WTC11 (cell line): ENCODE measurements at regions not wholly inside any gene's neighbourhood (a gene's known extent, or its start where the extent isn't known, plus 50 kb on each side); places are given as distances from the start of the nearest gene placed in this dataset.

Experiments
- ATAC-seq: fragments of 200-7000 bp; cut with Tn5 transposase; 2 replicates; pipeline ENCODE4 v1.10.0; 2021; ENCODE audit warnings: mild to moderate bottlenecking, moderate library complexity
- CTCF ChIA-PET: fragments of 300-600 bp; sonication (Branson Sonifier 250); formaldehyde crosslinking; loops from one replicate; lab custom pipeline; 2021; ENCODE audit warnings: antibody characterized with exemption; lab: Charles Lee
- POLR2A ChIA-PET: fragments of 350-600 bp; sonication (Branson Sonifier 250); formaldehyde crosslinking; loops from one replicate; lab custom pipeline; 2021; ENCODE audit warnings: antibody characterized with exemption; lab: Charles Lee
- DNase-seq: peaks from one replicate; pipeline ENCODE4 v3.0.0; 2021; ENCODE audit warnings: low spot score
- H3K27ac Mint-ChIP-seq: 2 replicates; pipeline ENCODE4 v1.8.0; 2021; ENCODE audit warnings: mixed read lengths
- H3K27me3 Mint-ChIP-seq: 2 replicates; pipeline ENCODE4 v1.8.0; 2021; ENCODE audit warnings: low read depth, mild to moderate bottlenecking, moderate library complexity, mixed read lengths
- H3K36me3 Mint-ChIP-seq: 2 replicates; pipeline ENCODE4 v1.8.0; 2021; ENCODE audit warnings: mixed read lengths
- H3K4me1 Mint-ChIP-seq: 2 replicates; pipeline ENCODE4 v1.8.0; 2022; ENCODE audit warnings: mixed read lengths
- H3K4me3 Mint-ChIP-seq: 2 replicates; pipeline ENCODE4 v1.8.0; 2021; ENCODE audit warnings: mild to moderate bottlenecking, moderate library complexity, mixed read lengths
- H3K9me3 Mint-ChIP-seq: 2 replicates; pipeline ENCODE4 v1.8.0; 2021; ENCODE audit warnings: mixed read lengths
- ATF1 ChIP-seq: sonication (generic); formaldehyde crosslinking; IDR thresholded peaks from 2 replicates; pipeline ENCODE4 v1.8.1; 2023; ENCODE audit warnings: mild to moderate bottlenecking, moderate library complexity, missing genetic modification reagents
- ATF3 ChIP-seq: sonication (generic); formaldehyde crosslinking; conservative IDR thresholded peaks from 2 replicates; pipeline ENCODE4 v1.8.1; 2022; ENCODE audit warnings: mild to moderate bottlenecking, missing genetic modification reagents
- CTCF ChIP-seq: fragments of 200-600 bp; IDR thresholded peaks from 2 replicates; pipeline ENCODE4 v1.8.0; 2022; ENCODE audit warnings: antibody characterized with exemption
- FOXJ3 ChIP-seq: sonication (generic); formaldehyde crosslinking; IDR thresholded peaks from 2 replicates; pipeline ENCODE4 v1.9.0; 2021; ENCODE audit warnings: missing genetic modification reagents, mild to moderate bottlenecking, borderline replicate concordance
- HMGA2 ChIP-seq: fragments of 250-450 bp; sonication (Bioruptor Pico); IDR thresholded peaks from 2 replicates; pipeline ENCODE4 v1.4.0; 2021; ENCODE audit warnings: mild to moderate bottlenecking, moderate library complexity
- IRF2 ChIP-seq: sonication (generic); formaldehyde crosslinking; IDR thresholded peaks from 2 replicates; pipeline ENCODE4 v1.8.0; 2022; ENCODE audit warnings: low read depth, missing genetic modification reagents, borderline replicate concordance
- MYBL2 ChIP-seq: sonication (generic); formaldehyde crosslinking; IDR thresholded peaks from 2 replicates; pipeline ENCODE4 v1.8.1; 2023; ENCODE audit warnings: mild to moderate bottlenecking, moderate library complexity, missing genetic modification reagents
- PRDM15 ChIP-seq: sonication (generic); formaldehyde crosslinking; IDR thresholded peaks from 2 replicates; pipeline ENCODE4 v1.8.0; 2022; ENCODE audit warnings: missing genetic modification reagents
- PREB ChIP-seq: sonication (generic); formaldehyde crosslinking; IDR thresholded peaks from 2 replicates; pipeline ENCODE4 v1.8.1; 2022; ENCODE audit warnings: mild to moderate bottlenecking, missing genetic modification reagents, moderate library complexity, borderline replicate concordance
- TEAD1 ChIP-seq: sonication (generic); formaldehyde crosslinking; IDR thresholded peaks from 2 replicates; pipeline ENCODE4 v1.8.0; 2022; ENCODE audit warnings: mild to moderate bottlenecking, missing genetic modification reagents
- TP53 ChIP-seq: sonication (generic); formaldehyde crosslinking; IDR thresholded peaks from 2 replicates; pipeline ENCODE4 v1.8.1; 2023; ENCODE audit warnings: mild to moderate bottlenecking, missing genetic modification reagents
- USF2 ChIP-seq: sonication (generic); formaldehyde crosslinking; IDR thresholded peaks from 2 replicates; pipeline ENCODE4 v1.8.1; 2023; ENCODE audit warnings: mild to moderate bottlenecking, missing genetic modification reagents, moderate library complexity
- ZBTB21 ChIP-seq: sonication (generic); formaldehyde crosslinking; IDR thresholded peaks from 2 replicates; pipeline ENCODE4 v1.8.1; 2023; ENCODE audit warnings: mild to moderate bottlenecking, missing genetic modification reagents, borderline replicate concordance
- ZNF423 ChIP-seq: fragments of 250-450 bp; sonication (Bioruptor Pico); IDR thresholded peaks from 2 replicates; pipeline ENCODE4 v2.1.2; 2022; ENCODE audit warnings: mild to moderate bottlenecking, moderate library complexity
- ZNF425 ChIP-seq: fragments of 250-450 bp; sonication (Bioruptor Pico); conservative IDR thresholded peaks from 2 replicates; pipeline ENCODE4 v1.9.0; 2021; ENCODE audit warnings: mild to moderate bottlenecking
- ZNF532 ChIP-seq: fragments of 250-450 bp; sonication (Bioruptor Pico); IDR thresholded peaks from 2 replicates; pipeline ENCODE4 v1.9.0; 2021; ENCODE audit warnings: mild to moderate bottlenecking, borderline replicate concordance
- ZSCAN18 ChIP-seq: fragments of 250-450 bp; sonication (Bioruptor Pico); IDR thresholded peaks from 2 replicates; pipeline ENCODE4 v2.1.2; 2022; ENCODE audit warnings: mild to moderate bottlenecking, moderate library complexity

GRCh38 chr2:56475191-56475590 lies 291.4 kb downstream of the CCDC85A start (continued):
- TF ChIP-seq PRDM15: no peak
- no peak for TF ChIP-seq ZNF423
- TF ChIP-seq IRF2 (CRISPR knock-in tag): no peak
- TF ChIP-seq ATF1 (CRISPR knock-in tag): no peak
- no peak for TF ChIP-seq ZNF532 (CRISPR knock-in tag)
- TF ChIP-seq TP53 (CRISPR knock-in tag): no peak

- H3K27ac Mint-ChIP-seq: no peak overlapping the region
- no peak for ATAC-seq
- POLR2A ChIA-PET: no interaction called here
- TF ChIP-seq FOXJ3 (CRISPR knock-in tag) (no peak), MYBL2 (CRISPR knock-in tag) (no peak), CTCF (no peak), TEAD1 (CRISPR knock-in tag) (no peak), ZSCAN18 (CRISPR knock-in tag) (no peak), HMGA2 (CRISPR knock-in tag) (no peak), PREB (CRISPR knock-in tag) (no peak), USF2 (CRISPR knock-in tag) (no peak), ZBTB21 (CRISPR knock-in tag) (no peak), ATF3 (CRISPR knock-in tag) (no peak), ZNF425 (CRISPR knock-in tag) (no peak)
These were observed 292.8 kb downstream of the CCDC85A start for GRCh38 chr2:56476509-56477071.

More at GRCh38 chr2:56476509-56477071, 292.8 kb downstream of the CCDC85A start:
- H3K27me3 Mint-ChIP-seq: no peaks in the 10 kb centered on the region
- no peaks in the 10 kb centered on the region for H3K36me3 Mint-ChIP-seq
- CTCF ChIA-PET: interaction anchor here (1.2 kb wide), 1 partner anchor 212 kb away, joined by 3 read pairs; no protein-coding TSS in a partner anchor
- no peak for DNase-seq
- H3K9me3 Mint-ChIP-seq: no peaks in the 10 kb centered on the region
- no peak overlapping the region for H3K4me3 Mint-ChIP-seq
- peaks cover 32% of the 10 kb centered on the region for H3K4me1 Mint-ChIP-seq
